DOHH2 (cell line): ENCODE measurements at regions not wholly inside any gene's neighbourhood (a gene's known extent, or its start where the extent isn't known, plus 50 kb on each side); places are given as distances from the start of the nearest gene placed in this dataset.

Experiments used
- H3F3A ChIP-seq: fragments of 200-600 bp; sonication (generic), shearing (Covaris generic); 2 replicates; pipeline ENCODE4 v1.6.0; 2016; ENCODE audit warnings: antibody characterized with exemption, mild to moderate bottlenecking; ENCODE audit not compliant: control insufficient read depth, insufficient read depth
- H3K27ac ChIP-seq: fragments of 200-600 bp; sonication (generic); 2 replicates; pipeline ENCODE4 v1.5.1; 2014; ENCODE audit warnings: low read depth, mild to moderate bottlenecking, low read length, moderate library complexity
- H3K27me3 ChIP-seq: fragments of 200-600 bp; sonication (generic); 2 replicates; pipeline ENCODE4 v1.6.1; 2014; ENCODE audit warnings: mild to moderate bottlenecking, low read length, mixed read lengths; ENCODE audit not compliant: control insufficient read depth
- H3K36me3 ChIP-seq: fragments of 200-600 bp; sonication (generic); 2 replicates; pipeline ENCODE4 v1.6.1; 2014; ENCODE audit warnings: mild to moderate bottlenecking, low read length, moderate library complexity, mixed read lengths; ENCODE audit not compliant: control insufficient read depth
- H3K4me1 ChIP-seq: fragments of 200-600 bp; sonication (generic); 2 replicates; pipeline ENCODE4 v1.6.1; 2014; ENCODE audit warnings: mild to moderate bottlenecking, low read length, mixed read lengths; ENCODE audit not compliant: control insufficient read depth
- H3K4me2 ChIP-seq: fragments of 200-600 bp; sonication (generic); 2 replicates; pipeline ENCODE4 v1.6.0; 2014; ENCODE audit warnings: mild to moderate bottlenecking, low read length, moderate library complexity
- H3K4me3 ChIP-seq: fragments of 200-600 bp; sonication (generic); 2 replicates; pipeline ENCODE4 v1.5.1; 2014; ENCODE audit warnings: mild to moderate bottlenecking, low read length, mixed read lengths
- H3K79me2 ChIP-seq: fragments of 200-600 bp; sonication (generic); 2 replicates; pipeline ENCODE4 v1.6.1; 2014; ENCODE audit warnings: mild to moderate bottlenecking, low read length, mixed read lengths; ENCODE audit not compliant: control insufficient read depth
- H3K9me2 ChIP-seq: fragments of 200-600 bp; sonication (generic); replicated peaks from 2 replicates; pipeline ENCODE4 v1.6.1; 2014; ENCODE audit warnings: mild to moderate bottlenecking, low read length, mixed read lengths; ENCODE audit not compliant: control insufficient read depth
- H3K9me3 ChIP-seq: fragments of 200-600 bp; sonication (generic); 2 replicates; pipeline ENCODE4 v1.6.1; 2014; ENCODE audit warnings: antibody characterized with exemption, low read length, mixed read lengths; ENCODE audit not compliant: control insufficient read depth, insufficient read depth
- H4K20me1 ChIP-seq: fragments of 200-600 bp; sonication (generic); 2 replicates; pipeline ENCODE4 v1.6.0; 2014; ENCODE audit warnings: low read depth, mild to moderate bottlenecking, antibody characterized with exemption, low read length, moderate library complexity; ENCODE audit not compliant: control insufficient read depth, insufficient read depth
- CTCF ChIP-seq: fragments of 200-600 bp; sonication (generic); IDR thresholded peaks from one replicate; pipeline ENCODE4 v1.5.1; 2014; ENCODE audit warnings: antibody characterized with exemption, mild to moderate bottlenecking, low read depth, low read length; ENCODE audit not compliant: poor library complexity, severe bottlenecking
- EZH2phosphoT487 ChIP-seq: fragments of 200-600 bp; sonication (generic); IDR thresholded peaks from 2 replicates; pipeline ENCODE4 v1.6.1; 2017; ENCODE audit warnings: borderline replicate concordance, mild to moderate bottlenecking, antibody characterized with exemption, low read length, moderate library complexity, mixed read lengths

GRCh38 chr6:95233879-95234278 lies 343.5 kb upstream of the MANEA start:
- Histone ChIP-seq H3K4me3 (no peak overlapping the region), H3K4me1 (no peaks in the 10 kb centered on the region), H3K27ac (no peak overlapping the region), H3K9me3 (no peaks in the 10 kb centered on the region), H3K36me3 (no peaks in the 10 kb centered on the region), H3K79me2 (no peaks in the 10 kb centered on the region), H3K27me3 (no peaks in the 10 kb centered on the region), H3F3A (no peaks in the 10 kb centered on the region), H3K4me2 (no peak overlapping the region), H4K20me1 (no peaks in the 10 kb centered on the region), H3K9me2 (no peaks in the 10 kb centered on the region)
- no peak for TF ChIP-seq CTCF
- TF ChIP-seq EZH2phosphoT487, result no peak

GRCh38 chr6:95240514-95240913 lies 336.8 kb upstream of the MANEA start:
- Histone ChIP-seq H3K4me2 (no peak overlapping the region), H3K4me1 (no peaks in the 10 kb centered on the region), H3K79me2 (no peaks in the 10 kb centered on the region), H3K4me3 (no peak overlapping the region), H3K9me2 (no peaks in the 10 kb centered on the region), H4K20me1 (no peaks in the 10 kb centered on the region), H3K9me3 (no peaks in the 10 kb centered on the region), H3K36me3 (no peaks in the 10 kb centered on the region), H3K27me3 (no peaks in the 10 kb centered on the region), H3F3A (no peaks in the 10 kb centered on the region), H3K27ac (no peak overlapping the region)
- TF ChIP-seq CTCF, result no peak
- no peak for TF ChIP-seq EZH2phosphoT487

GRCh38 chr6:95242560-95242959 lies 334.8 kb upstream of the MANEA start:
- Histone ChIP-seq H4K20me1 (no peaks in the 10 kb centered on the region), H3K4me3 (no peak overlapping the region), H3K36me3 (no peaks in the 10 kb centered on the region), H3K9me2 (no peaks in the 10 kb centered on the region), H3K27ac (no peak overlapping the region), H3K4me1 (no peaks in the 10 kb centered on the region), H3K4me2 (no peak overlapping the region), H3F3A (no peaks in the 10 kb centered on the region), H3K79me2 (no peaks in the 10 kb centered on the region), H3K27me3 (no peaks in the 10 kb centered on the region), H3K9me3 (no peaks in the 10 kb centered on the region)
- TF ChIP-seq CTCF (no peak), EZH2phosphoT487 (no peak)

GRCh38 chr6:95243053-95243452 lies 334.3 kb upstream of the MANEA start:
- H3K9me3 ChIP-seq, result no peaks in the 10 kb centered on the region
- no peaks in the 10 kb centered on the region for H4K20me1 ChIP-seq

More at GRCh38 chr6:95243053-95243452, 334.3 kb upstream of the MANEA start:
- no peak for TF ChIP-seq EZH2phosphoT487
- TF ChIP-seq CTCF, result no peak
- H3K27me3 ChIP-seq, result no peaks in the 10 kb centered on the region
- H3K4me2 ChIP-seq, result no peak overlapping the region
- H3K4me3 ChIP-seq, result no peak overlapping the region
- H3F3A ChIP-seq, result no peaks in the 10 kb centered on the region
- H3K4me1 ChIP-seq, result no peaks in the 10 kb centered on the region
- no peaks in the 10 kb centered on the region for H3K9me2 ChIP-seq
- no peaks in the 10 kb centered on the region for H3K36me3 ChIP-seq
- no peak overlapping the region for H3K27ac ChIP-seq
- no peaks in the 10 kb centered on the region for H3K79me2 ChIP-seq
